Activated effector memory CD4-positive, alpha-beta T cell treated with Interleukin-2 at 50 U/mL for 16 hours (primary cell): ENCODE measurements at regions not wholly inside any gene's neighbourhood (a gene's known extent, or its start where the extent isn't known, plus 50 kb on each side); places are given as distances from the start of the nearest gene placed in this dataset.

Source experiments
- DNase-seq: peaks from one replicate; pipeline ENCODE4 v3.0.0-alpha.2; 2020

DNA sequence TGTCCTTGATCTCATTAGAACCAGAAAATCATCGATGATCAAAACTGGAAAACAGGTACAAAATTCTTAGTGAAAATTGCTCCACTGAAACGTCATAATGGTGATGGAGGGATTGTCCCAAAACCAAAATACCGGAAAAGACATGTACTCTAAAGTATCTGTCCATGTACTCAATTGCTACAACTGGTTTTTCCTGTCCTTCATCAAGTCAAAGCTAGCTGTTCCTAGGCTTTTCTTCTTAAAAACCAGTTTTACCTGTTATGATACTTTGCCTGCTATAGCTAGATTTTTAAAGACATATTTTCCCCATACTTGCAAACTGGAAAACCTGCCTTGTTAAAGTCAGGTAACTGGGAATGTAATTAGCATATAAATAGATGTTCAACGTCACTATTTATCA lies 50.5 kb upstream of the LRRC1 start:
- no peak for DNase-seq

DNA sequence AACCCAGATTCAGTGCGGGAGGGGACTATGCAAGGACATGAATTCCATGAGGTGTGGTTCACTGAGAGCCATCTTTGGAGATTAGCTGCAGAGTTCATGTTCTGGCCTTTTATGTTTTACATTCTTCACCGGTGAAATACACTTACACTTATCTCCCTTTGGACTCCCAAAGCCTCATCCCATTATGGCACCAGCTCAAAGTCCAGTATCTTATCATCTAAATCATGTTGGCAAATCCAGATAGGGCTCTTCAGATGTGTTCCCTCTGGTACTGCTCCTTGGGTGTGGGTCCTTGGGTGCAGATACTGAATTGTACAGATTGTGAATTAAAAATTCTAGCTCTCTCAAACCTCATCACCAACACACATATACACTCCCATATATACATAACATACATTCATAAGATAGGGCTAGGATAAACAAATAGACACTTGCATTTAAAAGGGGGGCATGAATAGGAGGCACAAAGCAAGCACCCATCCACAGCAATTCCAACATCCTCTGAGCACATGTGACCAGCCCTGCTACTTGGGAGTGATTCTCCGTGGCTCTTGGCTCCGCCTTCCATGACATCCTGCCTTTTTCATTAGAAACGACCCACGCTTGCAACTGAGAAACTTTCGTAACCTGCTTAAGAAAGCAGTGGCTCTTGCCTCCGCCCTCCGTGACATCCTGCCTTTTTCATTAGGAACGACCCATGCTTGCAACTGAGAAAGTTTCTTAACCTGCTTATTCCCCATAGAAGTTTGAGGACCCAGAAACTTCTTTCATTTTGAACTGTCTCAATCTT lies 53.6 kb upstream of the LRRC1 start:
- no peak for DNase-seq

DNA sequence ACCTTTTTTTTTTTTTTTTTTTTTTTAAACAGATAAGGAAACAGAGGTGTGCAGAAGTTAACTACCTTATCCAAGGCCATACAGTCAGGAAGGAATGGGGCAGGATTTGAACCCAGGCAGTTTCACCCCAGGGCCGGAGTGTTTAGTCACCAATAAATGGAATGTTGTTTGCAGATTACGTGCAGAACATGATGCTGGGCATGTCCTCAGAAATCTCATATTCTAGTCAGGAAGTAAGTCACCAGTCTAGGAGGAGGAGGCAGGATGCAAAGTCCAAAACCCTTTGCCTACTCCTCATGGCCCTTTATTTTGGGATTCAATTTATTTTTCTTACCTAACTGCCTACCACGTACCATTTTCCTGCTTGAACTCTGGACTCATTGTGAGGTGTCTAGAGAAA lies 57.1 kb upstream of the LRRC1 start:
- DNase-seq: no peak

DNA sequence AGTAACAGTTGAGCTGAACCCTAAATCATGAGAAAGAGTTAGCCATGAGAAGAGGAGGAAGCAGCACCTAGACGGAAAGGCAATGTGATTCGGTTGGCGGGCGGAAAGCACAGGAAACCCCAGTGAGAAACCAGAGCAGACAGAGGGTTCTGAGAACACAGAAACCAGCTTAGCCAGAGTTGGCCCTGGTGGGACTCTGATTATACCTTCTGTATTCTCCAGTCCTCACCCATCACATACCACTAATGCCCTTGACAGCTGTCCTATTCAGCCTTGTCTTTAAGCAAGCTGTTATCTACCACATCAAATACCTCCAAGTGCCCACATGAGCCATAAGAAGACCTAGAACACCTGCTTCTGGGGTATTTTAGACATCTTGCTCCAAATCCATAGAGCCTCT lies 58.9 kb upstream of the LRRC1 start:
- no peak for DNase-seq

DNA sequence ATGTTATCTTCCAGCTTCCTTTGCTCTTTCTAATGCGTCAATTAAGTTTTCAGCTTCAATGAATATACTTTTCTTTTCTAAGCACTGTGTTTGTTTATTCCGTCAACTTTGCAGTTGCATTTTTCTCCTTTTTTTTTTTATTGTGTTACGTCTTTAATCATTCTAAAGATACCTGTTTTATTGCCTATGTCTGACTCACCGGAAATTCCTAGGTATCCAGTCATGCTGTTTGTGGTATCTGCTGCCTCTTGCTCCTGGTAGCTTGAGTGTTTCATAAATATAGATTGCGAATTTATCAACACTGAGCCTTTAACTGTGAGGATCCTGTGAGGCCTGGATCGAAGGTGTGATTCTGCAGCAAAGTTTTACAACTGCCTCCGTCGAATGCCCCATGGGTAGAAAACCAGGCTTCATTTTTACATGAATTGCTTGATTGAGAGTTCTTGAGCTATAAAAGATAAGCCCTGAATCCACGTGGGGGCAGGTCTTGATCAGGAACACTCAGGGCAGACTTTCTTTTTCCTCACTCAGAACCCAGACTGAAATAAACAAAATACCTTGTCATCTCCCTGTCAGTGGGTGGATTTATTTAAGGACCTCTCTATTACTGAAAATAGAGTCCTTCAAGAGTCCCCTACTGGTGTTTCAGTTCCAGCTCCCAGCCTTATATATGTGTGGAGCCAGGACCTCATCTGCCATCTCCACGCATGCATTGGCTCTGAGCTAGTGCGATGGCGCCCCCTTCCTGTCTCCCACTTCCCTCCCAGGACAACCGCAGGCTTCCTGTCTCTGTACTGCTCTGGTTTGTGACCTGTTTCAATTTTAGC lies 60.1 kb upstream of the LRRC1 start:
- no peak for DNase-seq

DNA sequence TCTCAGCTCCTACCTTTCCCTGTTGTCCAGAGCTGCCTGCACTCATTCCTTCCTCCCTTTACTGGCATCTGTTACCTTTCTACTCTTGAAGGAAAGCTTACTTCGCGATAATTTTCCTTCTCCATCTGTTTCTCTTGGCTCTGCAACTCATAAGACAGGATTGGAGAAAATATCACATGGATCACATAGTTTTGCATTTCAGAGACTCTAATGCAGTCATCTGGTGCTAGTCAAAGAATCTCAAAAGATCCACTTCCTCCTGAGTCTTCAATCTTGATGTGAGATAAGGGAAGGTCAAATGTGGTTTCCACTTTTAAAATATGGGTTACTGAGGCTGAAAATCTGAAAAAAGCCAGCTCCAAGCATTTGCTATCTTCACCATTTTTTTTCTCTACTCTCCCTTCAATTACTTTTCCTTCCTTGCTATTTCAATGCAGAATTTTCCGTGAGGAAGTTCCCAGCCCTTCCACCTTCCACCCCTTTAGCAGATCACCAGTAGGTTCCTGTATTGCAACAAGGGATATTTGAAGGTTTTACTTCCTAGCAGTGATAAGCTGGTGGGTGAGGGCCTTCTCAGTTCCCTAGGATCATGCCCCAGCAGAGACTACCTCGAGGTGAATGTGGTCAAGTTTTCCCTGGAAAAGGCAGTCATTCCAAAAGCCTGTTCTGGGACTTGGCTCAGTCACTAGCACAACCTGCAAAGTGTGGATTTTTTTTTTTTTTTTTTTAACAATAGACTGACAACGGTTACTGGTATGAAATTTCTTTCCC lies 62.8 kb upstream of the LRRC1 start:
- DNase-seq: no peak

DNA sequence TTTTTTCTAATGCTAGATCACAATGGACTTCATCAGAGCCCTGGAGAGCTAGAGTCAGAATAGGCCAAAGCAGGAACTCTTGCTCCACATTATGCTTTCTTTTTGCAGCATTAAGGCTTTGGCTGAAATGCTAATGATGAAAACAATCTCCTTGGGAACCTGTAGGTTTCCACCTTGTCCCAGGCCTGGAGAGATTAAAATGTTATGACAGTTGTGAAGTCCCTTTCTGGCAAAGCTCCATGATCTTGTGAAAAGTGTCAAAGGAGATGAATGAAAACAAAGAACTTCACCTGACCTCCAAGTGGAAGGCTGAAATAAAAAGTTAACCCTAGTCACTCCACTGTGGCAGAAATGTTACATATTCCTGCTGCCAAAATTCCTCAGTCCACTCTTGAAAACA lies 64.0 kb upstream of the LRRC1 start:
- no peak for DNase-seq

DNA sequence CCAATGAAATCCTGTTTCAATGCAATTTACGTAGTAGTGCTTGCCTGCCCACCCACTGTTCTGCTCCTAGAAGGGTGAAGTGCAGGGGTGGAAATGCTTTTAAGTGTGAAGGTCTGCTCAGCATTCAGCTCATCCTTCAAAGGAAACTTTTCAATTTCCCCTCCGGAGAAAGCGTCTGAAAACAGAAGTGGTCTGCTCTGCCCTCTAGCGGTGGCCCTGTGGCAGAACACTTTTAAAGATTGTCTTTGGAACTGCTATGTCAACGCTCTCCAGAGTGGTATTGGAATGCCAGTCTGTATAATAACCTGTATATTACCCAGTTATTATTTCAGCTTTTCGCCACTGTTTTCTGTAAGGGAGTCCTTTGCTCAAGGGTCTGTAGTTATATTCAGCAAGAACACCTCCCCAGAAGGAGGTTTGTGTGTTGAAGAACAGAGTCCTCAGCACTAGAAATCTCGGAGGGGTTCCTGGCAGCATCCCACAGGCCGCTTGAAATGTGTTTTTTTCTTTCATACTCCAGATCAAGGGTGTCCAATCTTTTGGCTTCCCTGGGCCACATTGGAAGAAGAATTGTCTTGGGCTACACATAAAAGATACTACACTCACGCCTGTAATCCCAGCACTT lies 63.1 kb upstream of the KLHL31 start:
- no peak for DNase-seq

DNA sequence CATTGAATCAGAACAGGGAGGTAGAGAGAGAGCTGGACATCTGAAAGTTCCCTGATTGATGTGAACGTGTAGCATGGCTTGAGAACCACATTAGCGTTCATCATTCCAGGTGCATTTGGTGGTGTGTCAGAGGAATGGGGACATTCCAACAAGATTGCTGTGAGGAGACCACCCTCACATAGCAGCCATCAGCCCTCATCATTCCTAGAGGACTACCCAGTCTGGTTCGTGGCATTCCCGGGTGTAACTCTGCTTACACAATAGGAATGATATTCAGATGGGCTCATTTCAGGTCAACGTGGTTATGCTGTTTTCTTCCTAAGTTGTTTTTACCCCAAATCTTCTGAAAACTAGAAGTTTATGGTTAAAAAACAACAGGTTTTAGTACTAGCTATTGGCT lies 62.2 kb upstream of the KLHL31 start:
- DNase-seq: no peak

DNA sequence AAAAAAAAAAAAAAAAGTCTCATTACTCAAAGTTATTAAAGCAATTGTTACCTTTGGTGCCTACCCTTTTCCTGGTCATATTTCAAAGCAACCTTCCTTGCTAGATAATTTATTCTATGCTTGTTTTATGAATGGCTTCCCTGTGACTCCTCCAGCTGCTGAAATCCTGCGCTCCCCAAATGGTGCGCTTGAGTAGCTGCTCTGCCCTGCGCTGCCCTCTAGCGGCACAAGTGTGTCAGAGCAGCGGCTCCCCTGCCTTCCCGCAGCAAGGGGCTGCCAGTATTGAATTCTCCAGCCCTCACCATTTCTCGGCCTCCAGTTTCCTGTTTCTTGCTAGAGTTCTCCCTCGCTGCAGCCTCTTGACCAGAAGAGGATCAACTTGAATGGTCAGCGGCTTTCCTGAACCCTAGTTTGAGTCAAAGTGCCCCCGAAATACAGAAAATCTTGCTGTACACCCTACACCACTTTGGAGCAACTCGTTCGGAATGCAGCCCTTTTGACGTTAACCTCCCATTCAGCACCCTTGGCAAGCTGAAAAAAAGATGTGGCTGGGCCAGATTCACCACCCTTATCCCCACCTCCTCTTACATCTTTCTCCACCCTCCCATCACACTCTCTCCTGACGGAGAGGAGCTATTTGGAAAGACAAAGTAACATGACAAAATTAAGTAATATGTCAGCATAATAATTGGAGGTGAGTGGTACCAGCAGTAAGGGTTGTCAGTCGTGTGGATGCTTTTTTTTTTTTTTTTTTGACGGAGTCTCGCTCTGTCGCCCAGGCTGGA lies 60.4 kb upstream of the KLHL31 start:
- peak; percentile 58 for DNase-seq

DNA sequence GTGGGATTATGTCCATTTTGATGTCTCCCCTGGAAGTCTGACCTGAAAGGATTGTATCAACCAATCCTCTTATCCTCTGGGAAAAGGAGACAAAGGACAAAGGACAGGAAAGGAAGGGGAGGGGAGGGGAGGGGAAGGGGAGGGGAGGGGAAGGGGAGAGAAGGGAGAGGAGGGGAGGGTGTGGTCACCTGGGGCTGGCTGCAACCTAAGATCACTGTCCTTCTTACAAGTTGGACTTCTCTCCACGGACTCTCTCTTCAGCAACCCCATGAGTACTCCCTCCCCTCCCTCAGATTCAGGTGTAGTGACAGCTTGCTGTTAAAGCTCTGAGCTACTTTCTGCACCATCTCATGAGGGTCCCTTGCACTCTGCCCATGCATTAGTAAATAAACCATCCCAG lies 58.9 kb upstream of the KLHL31 start:
- DNase-seq: no peak

DNA sequence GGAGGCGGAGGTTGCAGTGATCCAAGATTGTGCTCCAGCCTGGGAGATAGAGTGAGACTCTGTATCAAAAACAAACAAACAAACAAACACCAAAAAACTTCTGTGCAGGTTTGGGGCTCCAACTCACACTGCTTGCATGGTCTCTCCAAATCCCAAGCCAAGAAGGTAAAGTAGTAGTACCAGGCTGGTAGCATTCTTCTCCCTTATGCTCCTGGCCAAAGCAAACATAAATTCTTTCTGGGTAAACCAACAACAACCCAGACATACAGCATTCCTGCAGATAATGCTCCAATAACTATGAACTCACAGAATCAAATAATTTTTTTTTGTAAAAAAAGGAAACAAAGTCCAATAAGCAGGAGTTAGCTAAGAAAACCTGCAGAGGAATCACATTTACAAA lies 57.8 kb upstream of the KLHL31 start:
- no peak for DNase-seq

DNA sequence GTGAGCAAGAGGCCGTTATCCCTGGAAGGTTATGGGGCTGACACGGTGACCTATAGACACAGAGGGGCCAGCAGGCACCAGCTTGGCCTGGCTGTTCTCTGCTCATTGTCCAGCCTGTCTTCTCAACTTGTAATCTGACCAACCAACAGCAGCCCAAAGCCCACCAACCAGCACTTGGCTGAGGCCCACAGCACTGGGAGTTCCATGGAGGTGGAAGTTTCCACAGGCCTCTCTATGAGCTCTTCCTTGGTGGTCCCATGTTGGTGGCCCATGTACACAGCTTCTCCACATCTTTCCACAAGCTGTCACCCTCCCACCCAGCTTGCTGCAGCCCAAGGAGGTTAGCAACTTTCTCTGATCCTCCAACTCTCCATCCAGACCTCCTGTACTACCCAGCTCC lies 56.2 kb upstream of the KLHL31 start:
- DNase-seq: no peak

DNA sequence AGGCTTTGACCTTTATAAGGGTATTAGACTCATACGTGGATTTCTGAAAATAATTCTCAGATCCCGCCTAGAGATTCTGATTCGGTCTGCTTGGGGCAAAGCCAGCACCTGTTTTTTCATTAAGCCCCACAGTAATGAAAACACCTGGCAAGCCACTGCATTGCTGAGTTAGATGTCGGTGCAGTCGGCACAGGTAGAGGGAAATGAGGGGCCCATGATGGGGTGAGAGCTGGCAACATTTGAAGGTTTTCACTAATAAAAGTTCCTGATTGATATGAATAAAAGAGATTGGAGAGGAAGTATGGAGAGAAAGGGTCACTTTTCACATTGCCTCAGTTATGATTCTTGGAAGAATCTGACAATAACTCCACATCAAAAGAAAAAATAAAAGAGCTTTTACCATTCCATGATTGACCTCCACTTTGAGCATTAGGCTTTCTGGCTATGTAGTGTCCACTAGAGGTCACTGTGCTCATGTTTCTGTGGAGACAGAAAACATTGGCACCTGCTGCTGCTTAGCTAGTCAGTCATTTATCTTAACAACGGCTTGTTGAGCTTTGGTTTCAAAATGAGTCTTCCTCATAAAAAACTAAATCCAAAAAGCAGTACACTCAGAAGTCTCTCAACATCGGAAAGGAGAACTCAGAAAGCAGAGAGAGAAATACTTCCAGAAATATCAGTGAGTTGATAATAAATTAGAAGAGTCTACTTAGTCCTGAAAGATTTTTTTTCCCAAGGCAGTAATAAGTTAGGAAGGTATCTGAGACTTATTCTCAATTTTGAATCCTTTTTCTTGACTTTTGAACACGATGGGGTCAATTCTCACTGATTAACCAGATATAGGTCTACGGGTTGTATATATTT lies 53.3 kb upstream of the KLHL31 start:
- DNase-seq: no peak

DNA sequence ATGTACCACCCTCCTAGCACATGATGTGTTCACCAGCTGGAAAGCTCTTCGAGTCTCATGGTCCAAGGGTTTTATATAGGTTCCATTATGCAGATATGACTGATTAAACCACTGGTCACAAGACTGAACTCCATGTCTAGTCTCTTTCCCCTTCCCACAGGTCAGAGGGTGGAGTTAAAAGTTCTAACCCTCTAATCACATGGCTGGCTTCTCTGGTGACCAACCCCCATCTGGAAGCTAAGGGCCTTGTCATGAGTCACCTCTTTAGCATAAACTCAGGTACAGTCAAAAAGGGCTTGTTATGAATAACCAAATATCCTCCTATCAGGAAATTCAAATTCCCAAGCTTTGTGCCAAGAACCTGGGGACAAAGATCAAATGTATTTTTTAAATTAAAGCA lies 52.0 kb upstream of the KLHL31 start:
- no peak for DNase-seq

DNA sequence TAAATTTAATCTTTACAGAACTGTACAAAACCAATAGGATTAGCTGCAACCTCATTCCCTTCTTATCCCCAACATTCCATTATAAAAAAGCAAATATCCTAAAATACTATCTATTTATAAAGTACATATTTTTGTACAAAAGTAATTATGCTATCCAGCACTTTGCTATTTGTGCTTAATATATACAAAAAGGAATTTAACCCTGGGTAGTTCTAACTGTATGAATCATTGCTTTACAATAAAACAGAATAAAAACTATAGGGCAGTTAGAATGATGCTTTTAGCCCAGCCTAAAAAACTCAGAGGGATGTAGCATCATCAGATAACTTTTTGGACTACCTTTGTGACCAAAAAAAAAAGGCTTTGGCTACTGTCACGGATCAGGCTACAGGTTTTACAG lies 49.9 kb upstream of the KLHL31 start:
- DNase-seq: no peak
